H1 (cell line): ENCODE measurements at regions not wholly inside any gene's neighbourhood (a gene's known extent, or its start where the extent isn't known, plus 50 kb on each side); places are given as distances from the start of the nearest gene placed in this dataset.

Source experiments
- CTCF ChIA-PET: fragments of 300-600 bp; sonication (Branson Sonifier 250); formaldehyde crosslinking; loops from one replicate; lab custom pipeline; 2021; ENCODE audit not compliant: partially characterized antibody; lab: Charles Lee
- POLR2A ChIA-PET: fragments of 300-600 bp; sonication (Branson Sonifier 250); formaldehyde crosslinking; loops from one replicate; lab custom pipeline; 2021; ENCODE audit warnings: inconsistent platforms; ENCODE audit not compliant: partially characterized antibody; lab: Charles Lee
- DNase-seq, 2 experiments: peaks; one replicate each; pipeline versions ENCODE4 v3.0.0 to v3.0.0-alpha.2; 2010 to 2022; ENCODE audit warnings: low spot score in 2 of 2, low read depth in 1 of 2, mixed read lengths in 1 of 2
- FAIRE-seq: peaks from 2 replicates; lab custom pipeline; 2011; peaks lifted over from hg19 to GRCh38; lab: Jason Lieb, UNC
- H2AFZ ChIP-seq: 2 replicates; pipeline ENCODE4 v1.8.1; 2012; ENCODE audit warnings: low read length, inconsistent platforms
- H2AK5ac ChIP-seq: 2 replicates; pipeline ENCODE4 v1.6.1; 2013; ENCODE audit warnings: low read depth, low read length
- H2BK120ac ChIP-seq: replicated peaks from 2 replicates; pipeline ENCODE3; 2013; ENCODE audit warnings: low read depth, low read length, inconsistent platforms
- H2BK12ac ChIP-seq: 2 replicates; pipeline ENCODE4 v1.6.1; 2013; ENCODE audit warnings: low read depth, low read length
- H2BK15ac ChIP-seq: 2 replicates; pipeline ENCODE4 v1.6.1; 2013; ENCODE audit warnings: low read length
- H2BK20ac ChIP-seq: 2 replicates; pipeline ENCODE4 v1.6.1; 2013; ENCODE audit warnings: low read length
- H2BK5ac ChIP-seq: 2 replicates; pipeline ENCODE4 v1.6.1; 2013; ENCODE audit warnings: low read depth, low read length
- H3K14ac ChIP-seq: 2 replicates; pipeline ENCODE4 v1.6.1; 2013; ENCODE audit warnings: inconsistent platforms; ENCODE audit not compliant: insufficient read length
- H3K18ac ChIP-seq: 2 replicates; pipeline ENCODE4 v1.6.1; 2013; ENCODE audit warnings: low read length; ENCODE audit errors: extremely low read depth
- H3K23ac ChIP-seq: 2 replicates; pipeline ENCODE4 v1.6.1; 2013; ENCODE audit warnings: inconsistent platforms; ENCODE audit not compliant: insufficient read length
- H3K23me2 ChIP-seq: 2 replicates; pipeline ENCODE4 v1.6.1; 2013; ENCODE audit warnings: low read depth, low read length
- H3K27ac ChIP-seq: 2 replicates; pipeline ENCODE4 v1.6.1; 2011; ENCODE audit warnings: low read depth, low read length, inconsistent platforms
- H3K27me3 ChIP-seq, 4 experiments: replicated peaks in 1 of 4; 1 replicate in 1 of 4; 2 replicates in 3 of 4; pipeline versions ENCODE4 v1.6.1 to v1.8.1; 2011 to 2013; ENCODE audit warnings: low read length in 3 of 4, mild to moderate bottlenecking in 3 of 4, inconsistent platforms in 2 of 4, mixed read lengths in 2 of 4, moderate library complexity in 1 of 4; ENCODE audit not compliant: control insufficient read depth in 3 of 4, insufficient read depth in 3 of 4; ENCODE audit errors: extremely low read depth in 1 of 4
- H3K36me3 ChIP-seq, 4 experiments: 2 replicates each; pipeline versions ENCODE4 v1.6.1 to v1.8.1; 2011 to 2013; ENCODE audit warnings: mild to moderate bottlenecking in 4 of 4, low read length in 3 of 4, moderate library complexity in 2 of 4, control low read depth in 1 of 4, inconsistent platforms in 1 of 4; ENCODE audit not compliant: insufficient read depth in 4 of 4, control insufficient read depth in 2 of 4
- H3K4ac ChIP-seq: replicated peaks from 2 replicates; pipeline ENCODE3; 2013; ENCODE audit warnings: low read length, low read depth, mixed read lengths, inconsistent platforms; ENCODE audit not compliant: insufficient read length
- H3K4me1 ChIP-seq, 4 experiments: replicated peaks in 1 of 4; 1 replicate in 1 of 4; 2 replicates in 3 of 4; pipeline versions ENCODE4 v1.6.1 to v1.8.1; 2011 to 2013; ENCODE audit warnings: low read length in 3 of 4, inconsistent platforms in 2 of 4, mixed read lengths in 1 of 4; ENCODE audit not compliant: insufficient read depth in 4 of 4, control insufficient read depth in 3 of 4
- H3K4me2 ChIP-seq, 2 experiments: 2 replicates each; pipeline versions ENCODE4 v1.6.1 to v1.8.1; 2011 to 2013; ENCODE audit warnings: low read depth in 2 of 2, low read length in 2 of 2, control low read depth in 1 of 2, inconsistent platforms in 1 of 2, mild to moderate bottlenecking in 1 of 2; ENCODE audit not compliant: insufficient read depth in 1 of 2
- H3K4me3 ChIP-seq, 4 experiments: fragments of 200-600, 300-600 bp in 1 of 4; sonication (generic), shearing (Covaris generic), sonication (Bioruptor Twin) in 1 of 4; 2 replicates each; pipeline versions ENCODE4 v1.5.1 to v1.8.1; 2011 to 2016; ENCODE audit warnings: low read length in 4 of 4, low read depth in 3 of 4, control low read depth in 2 of 4, inconsistent platforms in 2 of 4, mild to moderate bottlenecking in 2 of 4, mixed read lengths in 1 of 4, moderate library complexity in 1 of 4; ENCODE audit not compliant: insufficient read depth in 2 of 4; ENCODE audit errors: extremely low read depth in 1 of 4
- H3K56ac ChIP-seq: replicated peaks from 2 replicates; pipeline ENCODE3; 2013; ENCODE audit warnings: low read depth, mild to moderate bottlenecking, mixed read lengths, low read length, inconsistent platforms; ENCODE audit not compliant: insufficient read length
- H3K79me1 ChIP-seq: 2 replicates; pipeline ENCODE4 v1.6.1; 2013; ENCODE audit warnings: low read depth, low read length, control low read depth
- H3K79me2 ChIP-seq, 2 experiments: 2 replicates each; pipeline versions ENCODE4 v1.6.1 to v1.8.1; 2012 to 2013; ENCODE audit warnings: low read length in 2 of 2, mild to moderate bottlenecking in 2 of 2, inconsistent platforms in 1 of 2; ENCODE audit not compliant: insufficient read depth in 2 of 2, control insufficient read depth in 1 of 2
- H3K9ac ChIP-seq, 4 experiments: replicated peaks in 1 of 4; 1 replicate in 1 of 4; 2 replicates in 3 of 4; pipeline versions ENCODE4 v1.6.1 to v1.8.1; 2011 to 2013; ENCODE audit warnings: low read depth in 3 of 4, low read length in 3 of 4, control low read depth in 2 of 4, mild to moderate bottlenecking in 2 of 4, moderate library complexity in 2 of 4, inconsistent platforms in 1 of 4; ENCODE audit errors: extremely low read depth in 1 of 4
- H3K9me3 ChIP-seq, 2 experiments: 2 replicates each; pipeline versions ENCODE4 v1.6.1 to v1.8.1; 2012 to 2013; ENCODE audit warnings: mild to moderate bottlenecking in 2 of 2, moderate library complexity in 2 of 2, control low read depth in 1 of 2, inconsistent platforms in 1 of 2, low read depth in 1 of 2, low read length in 1 of 2, mixed read lengths in 1 of 2; ENCODE audit not compliant: insufficient read depth in 2 of 2
- H4K20me1 ChIP-seq, 2 experiments: replicated peaks in 1 of 2; 2 replicates each; pipeline versions ENCODE3 to v1.8.1; 2011 to 2013; ENCODE audit warnings: inconsistent platforms in 2 of 2, low read length in 2 of 2, mild to moderate bottlenecking in 1 of 2; ENCODE audit not compliant: insufficient read depth in 2 of 2, control insufficient read depth in 1 of 2
- H4K5ac ChIP-seq: 2 replicates; pipeline ENCODE4 v1.6.1; 2013; ENCODE audit warnings: low read length, low read depth, mixed read lengths, inconsistent platforms; ENCODE audit not compliant: insufficient read length
- H4K8ac ChIP-seq: 2 replicates; pipeline ENCODE4 v1.8.0; 2013; ENCODE audit warnings: mild to moderate bottlenecking, moderate library complexity, low read length, inconsistent platforms; ENCODE audit not compliant: insufficient read depth; ENCODE audit errors: extremely low read depth
- H4K91ac ChIP-seq: replicated peaks from 2 replicates; pipeline ENCODE3; 2013; ENCODE audit warnings: low read length, mixed read lengths, inconsistent platforms; ENCODE audit not compliant: insufficient read length
- CREB1 ChIP-seq: IDR thresholded peaks from 2 replicates; pipeline ENCODE4 v1.6.1; 2012; ENCODE audit warnings: inconsistent platforms
- SIX5 ChIP-seq: IDR thresholded peaks from 2 replicates; pipeline ENCODE4 v1.6.1; 2011; ENCODE audit warnings: mild to moderate bottlenecking, low read depth, low read length
- WGBS, 2 experiments: shearing (Covaris generic) in 1 of 2; methylation state at CpG; one replicate each; pipeline versions ENCODE4 v1.1.6 to v1.1.7; 2013 to 2015; ENCODE audit warnings: low lambda C conversion rate in 2 of 2, mixed read lengths in 2 of 2, inconsistent platforms in 1 of 2, low coverage in 1 of 2, missing lambda C conversion rate in 1 of 2; ENCODE audit not compliant: insufficient replicate concordance in 2 of 2, insufficient coverage in 1 of 2, insufficient read length in 1 of 2; ENCODE audit errors: extremely low coverage in 1 of 2, missing lambda C conversion rate in 1 of 2; 5-methylcytosine and 5-hydroxymethylcytosine counted together

DNA sequence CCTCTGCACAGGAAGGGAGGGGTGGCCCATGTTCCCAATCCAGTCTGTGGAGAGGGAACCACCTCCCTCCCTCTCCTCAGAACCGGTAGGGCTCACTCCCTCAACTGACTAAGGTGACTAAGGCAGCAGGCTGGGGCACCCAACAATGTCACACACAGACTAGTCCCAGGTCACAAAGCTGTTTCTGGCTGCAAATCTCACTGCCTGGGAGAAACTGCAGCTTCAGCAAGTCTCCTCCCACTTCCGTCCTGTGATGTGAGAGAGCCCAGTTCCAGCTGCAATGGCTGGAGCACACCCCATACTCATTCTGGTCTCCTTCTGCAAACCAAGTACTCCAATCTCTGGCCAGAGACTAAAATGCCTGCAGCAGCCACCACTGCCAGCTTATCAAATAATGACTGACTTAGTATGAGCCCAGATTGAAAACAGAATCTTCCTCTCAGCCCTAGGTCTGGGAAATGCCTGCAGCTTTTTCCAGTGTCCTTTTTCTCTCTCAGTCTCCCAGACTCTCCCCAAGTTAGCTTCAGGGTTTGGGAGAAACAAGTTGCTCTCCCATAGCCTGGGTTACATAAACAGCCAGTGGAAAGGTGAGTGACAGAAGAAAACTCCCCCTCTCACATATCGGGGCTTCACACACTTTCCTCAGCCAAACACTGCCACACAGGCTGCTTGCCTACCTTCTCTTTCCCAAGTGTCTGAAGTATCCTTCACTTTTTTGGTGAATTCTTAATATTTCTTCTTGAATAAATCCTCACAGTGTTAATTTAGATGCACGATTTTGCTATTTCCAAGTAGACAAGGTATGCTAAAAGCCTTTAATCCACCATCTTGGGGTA lies 247.4 kb upstream of the RASA1 start:
- Histone ChIP-seq H3K4me3 (0 out of 8 replicates have a peak overlapping the region, but pooled peaks of 1 of the 4 experiments have one; percentile 14), H3K56ac (no peak overlapping the region), H3K23me2 (no peaks in the 10 kb centered on the region), H2AK5ac (no peak overlapping the region), H3K36me3 (no peaks in the 10 kb centered on the region), H3K27me3 (no peaks in the 10 kb centered on the region), H4K20me1 (no peaks in the 10 kb centered on the region), H4K91ac (no peak overlapping the region), H3K79me1 (no peaks in the 10 kb centered on the region), H2BK20ac (peak overlapping the region; percentile 55; the same call in 1 of the 2 replicates), H3K4me2 (peak overlapping the region in 1 of 2 experiments; percentile 15; a peak in 1 of 4 replicates), H2BK5ac (no peak overlapping the region), H3K14ac (no peak overlapping the region), H2BK120ac (no peak overlapping the region), H3K18ac (peak overlapping the region; percentile 51; the same call in 1 of the 2 replicates), H3K27ac (no peak overlapping the region), H3K9ac (no peak overlapping the region), H3K23ac (no peak overlapping the region), H3K4ac (no peak overlapping the region), H3K79me2 (no peaks in the 10 kb centered on the region), H2BK15ac (peak overlapping the region; percentile 50; the same call in 1 of the 2 replicates), H2AFZ (peak overlapping the region; percentile 96), H2BK12ac (no peak overlapping the region; the same call in 1 of the 2 replicates), H4K8ac (no peak overlapping the region), H4K5ac (no peak overlapping the region), H3K9me3 (no peaks in the 10 kb centered on the region), H3K4me1 (peaks cover 0 to 5% (median under 1%) of the 10 kb centered on the region in 4 experiments; a peak in 2 of 7 replicates)
- CTCF ChIA-PET: interaction anchor here (0.9 kb wide), 1 partner anchor 142 kb away, joined by 3 read pairs; no protein-coding TSS in a partner anchor
- 70% methylated on average over 4 of the region's 4 CpGs; no CpG with 5 or more reads in 1 of the 2 experiments for WGBS, 2 experiments
- POLR2A ChIA-PET: interaction anchor here (0.7 kb wide), 1 partner anchor 375 kb away, joined by 3 read pairs; no protein-coding TSS in a partner anchor
- FAIRE-seq (no peak), DNase-seq (no peak)
- TF ChIP-seq SIX5 (no peak), CREB1 (no peak)
